Aorta (tissue), 5 donors: ENCODE measurements at regions not wholly inside any gene's neighbourhood (a gene's known extent, or its start where the extent isn't known, plus 50 kb on each side); places are given as distances from the start of the nearest gene placed in this dataset.

Source experiments
- ATAC-seq: fragments of 200-7000 bp; cut with Tn5 transposase; one replicate; pipeline ENCODE4 v1.9.1; 2022; ENCODE audit warnings: moderate library complexity; ENCODE audit not compliant: low FRiP score
- DNase-seq, 2 donors: peaks; one replicate each; pipeline ENCODE4 v3.0.0-alpha.2; 2020
- H3K27ac ChIP-seq, 2 donors: one replicate each; pipeline ENCODE4 v1.5.1; 2013; ENCODE audit warnings: low read length in 2 of 2, mild to moderate bottlenecking in 2 of 2, moderate library complexity in 2 of 2, control low read depth in 1 of 2, inconsistent platforms in 1 of 2, low read depth in 1 of 2
- H3K27me3 ChIP-seq, 2 donors: one replicate each; pipeline ENCODE4 v1.6.1; 2013; ENCODE audit warnings: control low read depth in 1 of 2, low read length in 1 of 2, mild to moderate bottlenecking in 1 of 2, moderate library complexity in 1 of 2; ENCODE audit not compliant: insufficient read depth in 2 of 2, control insufficient read depth in 1 of 2
- H3K36me3 ChIP-seq, 2 donors: one replicate each; pipeline ENCODE4 v1.6.1; 2013; ENCODE audit warnings: control low read depth in 1 of 2, low read length in 1 of 2, mild to moderate bottlenecking in 1 of 2; ENCODE audit not compliant: insufficient read depth in 2 of 2, control insufficient read depth in 1 of 2
- H3K4me1 ChIP-seq, 2 donors: one replicate each; pipeline ENCODE4 v1.6.1; 2013; ENCODE audit warnings: low read length in 2 of 2, control low read depth in 1 of 2, mild to moderate bottlenecking in 1 of 2, moderate library complexity in 1 of 2; ENCODE audit not compliant: insufficient read depth in 2 of 2, control insufficient read depth in 1 of 2
- H3K4me3 ChIP-seq, 2 donors: one replicate each; pipeline ENCODE4 v1.5.1; 2013; ENCODE audit warnings: low read length in 2 of 2, control low read depth in 1 of 2, mild to moderate bottlenecking in 1 of 2
- H3K9me3 ChIP-seq: one replicate; pipeline ENCODE4 v1.6.1; 2013; ENCODE audit warnings: mild to moderate bottlenecking, low read length; ENCODE audit not compliant: control insufficient read depth
- WGBS, 2 donors: extraction: QIAGEN DNeasy Blood & Tissue Kit; methylation state at CpG; one replicate each; pipeline ENCODE4 v1.1.7; 2013; 5-methylcytosine and 5-hydroxymethylcytosine counted together
- intact Hi-C, 2 donors: fragments of 100-400 bp; cut with DNase I; formaldehyde crosslinking; loops; one replicate each; pipeline versions ENCODE4 v1.14.2 to v1.15.0; 2022
- donor health status: healthy with polysubstance abuse.
- donor health status: Bipolar disorder and iron deficiency.
- donor health status: DM: no; HTN: no; CAD: no.
- donor health status: DM: no; HTN: no; CAD: no.
- donor health status: DM: yes; HTN: yes; CAD: no.

- Histone ChIP-seq H3K4me3 (no peak overlapping the region), H3K27ac (no peak overlapping the region), H3K4me1 (no peaks in the 10 kb centered on the region), H3K27me3 (no peaks in the 10 kb centered on the region), H3K36me3 (no peaks in the 10 kb centered on the region), H3K9me3 (no peaks in the 10 kb centered on the region)
- ATAC-seq = no peak
- DNase-seq = no peak
- intact Hi-C loops = no loop called here
- WGBS, 2 donors = 70 to 85% methylated on average over 3 of the region's 3 CpGs
Measured at GRCh38 chrX:42696536-42697124, 81.3 kb downstream of the PPP1R2C start.

- intact Hi-C loops = no loop called here
Measured at GRCh38 chrX:42695800-42696358, 82.1 kb downstream of the PPP1R2C start.

GRCh38 chrX:42694260-42694815 is 83.6 kb downstream of the PPP1R2C start:
- DNase-seq = no peak
- no peak for ATAC-seq
- intact Hi-C loops = no loop called here
- H3K4me3 ChIP-seq = no peak overlapping the region
- no peaks in the 10 kb centered on the region for H3K27me3 ChIP-seq
- H3K4me1 ChIP-seq = no peaks in the 10 kb centered on the region
- no peaks in the 10 kb centered on the region for H3K36me3 ChIP-seq
- 50 to 61% methylated on average over 1 of the region's 1 CpG for WGBS, 2 donors
- no peak overlapping the region for H3K27ac ChIP-seq
- H3K9me3 ChIP-seq = no peaks in the 10 kb centered on the region

More at GRCh38 chrX:42695800-42696358, 82.1 kb downstream of the PPP1R2C start:
- 66 to 82% methylated on average over 4 of the region's 4 CpGs for WGBS, 2 donors
- H3K27ac ChIP-seq = no peak overlapping the region
- H3K4me3 ChIP-seq = no peak overlapping the region
- no peaks in the 10 kb centered on the region for H3K36me3 ChIP-seq
- no peaks in the 10 kb centered on the region for H3K4me1 ChIP-seq
- no peaks in the 10 kb centered on the region for H3K27me3 ChIP-seq
- no peak for ATAC-seq
- DNase-seq = no peak
- no peaks in the 10 kb centered on the region for H3K9me3 ChIP-seq

- Histone ChIP-seq H3K36me3 (no peaks in the 10 kb centered on the region), H3K9me3 (no peaks in the 10 kb centered on the region), H3K4me3 (no peak overlapping the region), H3K27me3 (no peaks in the 10 kb centered on the region), H3K27ac (no peak overlapping the region), H3K4me1 (no peaks in the 10 kb centered on the region)
- intact Hi-C loops = no loop called here
- WGBS, 2 donors = 68 to 83% methylated on average over 1 of the region's 1 CpG
- ATAC-seq (no peak), DNase-seq (no peak)
Measured at GRCh38 chrX:42691196-42691595, 86.8 kb downstream of the PPP1R2C start.

- H3K27ac ChIP-seq = no peak overlapping the region
- intact Hi-C loops = no loop called here
- no peak for DNase-seq
- no peaks in the 10 kb centered on the region for H3K27me3 ChIP-seq
- no peak overlapping the region for H3K4me3 ChIP-seq
- no peak for ATAC-seq
- H3K9me3 ChIP-seq = no peaks in the 10 kb centered on the region
- 66 to 82% methylated on average over 2 of the region's 2 CpGs for WGBS, 2 donors
- no peaks in the 10 kb centered on the region for H3K4me1 ChIP-seq
- H3K36me3 ChIP-seq = no peaks in the 10 kb centered on the region
Measured at GRCh38 chrX:42686706-42687105, 91.3 kb downstream of the PPP1R2C start.

GRCh38 chrX:42686296-42686695 is 91.7 kb downstream of the PPP1R2C start:
- no peaks in the 10 kb centered on the region for H3K27me3 ChIP-seq
- DNase-seq (no peak), ATAC-seq (no peak)
- H3K27ac ChIP-seq = no peak overlapping the region
- intact Hi-C loops = no loop called here
- H3K36me3 ChIP-seq = no peaks in the 10 kb centered on the region
- no peak overlapping the region for H3K4me3 ChIP-seq
- H3K4me1 ChIP-seq = no peaks in the 10 kb centered on the region
- 29 to 85% methylated on average over 1 of the region's 1 CpG for WGBS, 2 donors
- no peaks in the 10 kb centered on the region for H3K9me3 ChIP-seq

GRCh38 chrX:42684065-42684464 is 93.9 kb downstream of the PPP1R2C start:
- DNase-seq (no peak), ATAC-seq (no peak)
- Histone ChIP-seq H3K27me3 (no peaks in the 10 kb centered on the region), H3K9me3 (no peaks in the 10 kb centered on the region), H3K27ac (no peak overlapping the region), H3K4me1 (no peaks in the 10 kb centered on the region), H3K4me3 (no peak overlapping the region), H3K36me3 (no peaks in the 10 kb centered on the region)
- intact Hi-C loops = no loop called here
- WGBS, 2 donors = 52 to 56% methylated on average over 2 of the region's 2 CpGs

GRCh38 chrX:42680666-42681065 is 97.3 kb downstream of the PPP1R2C start:
- intact Hi-C loops = no loop called here
- ATAC-seq (no peak), DNase-seq (no peak)
- H3K9me3 ChIP-seq = no peaks in the 10 kb centered on the region
- no peaks in the 10 kb centered on the region for H3K4me1 ChIP-seq
- H3K4me3 ChIP-seq = no peak overlapping the region
- H3K36me3 ChIP-seq = no peaks in the 10 kb centered on the region
- H3K27me3 ChIP-seq = no peaks in the 10 kb centered on the region
- no peak overlapping the region for H3K27ac ChIP-seq
- WGBS, 2 donors = 11 to 13% methylated on average over 2 of the region's 2 CpGs

- no peak for ATAC-seq
- H3K27ac ChIP-seq = no peak overlapping the region
- no peaks in the 10 kb centered on the region for H3K9me3 ChIP-seq
- intact Hi-C loops = loop anchor here in 1 of 2 donors (10.0 kb wide), 1 partner anchor 877 kb away; no protein-coding TSS in a partner anchor
- 10 to 41% methylated on average over 6 of the region's 6 CpGs for WGBS, 2 donors
- H3K36me3 ChIP-seq = no peaks in the 10 kb centered on the region
- H3K27me3 ChIP-seq = no peaks in the 10 kb centered on the region
- H3K4me3 ChIP-seq = no peak overlapping the region
- DNase-seq = no peak
- no peaks in the 10 kb centered on the region for H3K4me1 ChIP-seq
Measured at GRCh38 chrX:42678133-42678532, 99.8 kb downstream of the PPP1R2C start.
